Transverse colon (tissue), 4 donors: ENCODE measurements at regions not wholly inside any gene's neighbourhood (a gene's known extent, or its start where the extent isn't known, plus 50 kb on each side); places are given as distances from the start of the nearest gene placed in this dataset.

Experiments used
- DNase-seq: peaks from one replicate; pipeline ENCODE4 v3.0.0-alpha.2; 2019
- H3K27ac ChIP-seq, 4 donors: fragments of 200-600 bp; sonication (generic); 2 replicates each; pipeline ENCODE4 v1.5.1; 2016 to 2018; ENCODE audit warnings: inconsistent platforms in 4 of 4
- H3K27me3 ChIP-seq: fragments of 200-600 bp; sonication (generic); 2 replicates; pipeline ENCODE4 v1.5.1; 2017; ENCODE audit warnings: inconsistent platforms
- H3K36me3 ChIP-seq, 4 donors: fragments of 200-600 bp; sonication (generic); 2 replicates each; pipeline ENCODE4 v1.5.1; 2017 to 2019; ENCODE audit warnings: inconsistent platforms in 4 of 4
- H3K4me1 ChIP-seq, 4 donors: fragments of 200-600 bp; sonication (generic); 2 replicates each; pipeline ENCODE4 v1.5.1; 2017 to 2020; ENCODE audit warnings: inconsistent platforms in 4 of 4
- H3K4me3 ChIP-seq, 4 donors: fragments of 200-600 bp; sonication (generic); 1 replicate in 1 of 4; 2 replicates in 3 of 4; pipeline versions ENCODE4 v1.5.1 to v1.6.1; 2017 to 2019; ENCODE audit warnings: inconsistent platforms in 4 of 4
- H3K9me3 ChIP-seq, 2 donors: fragments of 200-600 bp; sonication (generic); 2 replicates each; pipeline ENCODE4 v1.5.1; 2017 to 2019; ENCODE audit warnings: inconsistent platforms in 2 of 2
- CTCF ChIP-seq, 5 experiments: fragments of 200-600 bp in 3 of 5; fragments of 450-650 bp in 2 of 5; sonication (generic) in 3 of 5; IDR thresholded peaks; 1 replicate in 2 of 5; 2 replicates in 3 of 5; pipeline ENCODE4 v1.5.1; 2016 to 2017; ENCODE audit warnings: antibody characterized with exemption in 5 of 5, inconsistent platforms in 3 of 5, mild to moderate bottlenecking in 2 of 5, moderate library complexity in 1 of 5
- EP300 ChIP-seq: sonication (generic); formaldehyde crosslinking; IDR thresholded peaks from one replicate; pipeline ENCODE4 v1.6.1; 2017; ENCODE audit warnings: antibody characterized with exemption, low read depth
- POLR2A ChIP-seq: fragments of 450-650 bp; IDR thresholded peaks from one replicate; pipeline ENCODE4 v1.6.1; 2016; ENCODE audit warnings: antibody characterized with exemption, mild to moderate bottlenecking, moderate library complexity
- POLR2AphosphoS5 ChIP-seq, 3 donors: sonication (generic); formaldehyde crosslinking; IDR thresholded peaks; one replicate each; pipeline ENCODE4 v1.6.1; 2016; ENCODE audit warnings: antibody characterized with exemption in 3 of 3
- whole genome bisulfite sequencing, 2 donors: methylation state at CpG; one replicate each; pipeline ENCODE4 v1.1.5; 2018; ENCODE audit warnings: low coverage in 1 of 2; 5-methylcytosine and 5-hydroxymethylcytosine counted together
- in situ Hi-C, 4 donors: fragments of 200-750 bp; cut with MboI; loops; one replicate each; pipeline versions ENCODE4 v1.15.0 to v1.15.1; 2017; ENCODE audit warnings: low sequenced_read_pairs in 3 of 4, low pct_ligation_motif_present in 1 of 4, low pct_unique_long_range_greater_than_20kb in 1 of 4
- intact Hi-C: fragments of 100-400 bp; cut with DNase I; formaldehyde crosslinking; loops from one replicate; pipeline ENCODE4 v1.15.1; 2023; ENCODE audit warnings: low total_unique reads

- H3K27ac ChIP-seq: peak overlapping the region in 1 of 4 donors; percentile 23
- in situ Hi-C loops (no loop called here), intact Hi-C loops (no loop called here)
- 60 to 91% methylated on average over 1 to 6 of the region's 6 CpGs for WGBS, 2 donors
- TF ChIP-seq CTCF (IDR thresholded peaks at IDR 0.05) (no peak), POLR2A (no peak), EP300 (no peak)
- H3K4me1 ChIP-seq: peaks cover 0 to 11% (median 8%) of the 10 kb centered on the region in 4 donors
- no peaks in the 10 kb centered on the region for H3K9me3 ChIP-seq
- H3K36me3 ChIP-seq: no peaks in the 10 kb centered on the region
- H3K4me3 ChIP-seq: no peak overlapping the region
- no peaks in the 10 kb centered on the region for H3K27me3 ChIP-seq
- no peak for DNase-seq
Measured at GRCh38 chr15:62402687-62403086, 237.6 kb upstream of the C2CD4B start.

- Histone ChIP-seq H3K4me1 (peaks cover 0 to 11% (median 8%) of the 10 kb centered on the region in 4 donors), H3K27ac (peak overlapping the region in 3 of 4 donors; percentile 23 to 52 (median 37)), H3K36me3 (no peaks in the 10 kb centered on the region), H3K9me3 (no peaks in the 10 kb centered on the region), H3K27me3 (no peaks in the 10 kb centered on the region), H3K4me3 (no peak overlapping the region)
- TF ChIP-seq POLR2AphosphoS5 (IDR thresholded peaks at IDR 0.05): peak in 2 of 3 donors; percentile 37 to 45
- TF ChIP-seq POLR2A: no peak
- TF ChIP-seq CTCF (IDR thresholded peaks at IDR 0.05): no peak
- TF ChIP-seq EP300: no peak
- in situ Hi-C loops: no loop called here
- intact Hi-C loops: no loop called here
- 59 to 68% methylated on average over 5 to 8 of the region's 8 CpGs for WGBS, 2 donors
- DNase-seq: no peak
Measured at GRCh38 chr15:62403164-62403809, 238.2 kb upstream of the C2CD4B start.

GRCh38 chr15:62404194-62404985 lies 239.3 kb upstream of the C2CD4B start:
- no peaks in the 10 kb centered on the region for H3K9me3 ChIP-seq
- H3K27me3 ChIP-seq: no peaks in the 10 kb centered on the region
- no peak for TF ChIP-seq CTCF (IDR thresholded peaks at IDR 0.05)
- TF ChIP-seq POLR2AphosphoS5 (IDR thresholded peaks at IDR 0.05): peak in 1 of 3 donors; percentile 28
- in situ Hi-C loops (no loop called here), intact Hi-C loops (no loop called here)
- no peak overlapping the region for H3K4me3 ChIP-seq
- H3K27ac ChIP-seq: peak overlapping the region in 2 of 4 donors; percentile 23 to 52
- DNase-seq: no peak
- 38 to 39% methylated on average over 3 to 7 of the region's 7 CpGs for WGBS, 2 donors
- no peaks in the 10 kb centered on the region for H3K36me3 ChIP-seq
- H3K4me1 ChIP-seq: peaks cover 0 to 11% (median 8%) of the 10 kb centered on the region in 4 donors

- H3K27me3 ChIP-seq: no peaks in the 10 kb centered on the region
- intact Hi-C loops (no loop called here), in situ Hi-C loops (no loop called here)
- WGBS, 2 donors: 96 to 100% methylated on average over 1 of the region's 1 CpG
- TF ChIP-seq POLR2A (no peak), EP300 (no peak), CTCF (IDR thresholded peaks at IDR 0.05) (no peak), POLR2AphosphoS5 (IDR thresholded peaks at IDR 0.05) (no peak)
- no peaks in the 10 kb centered on the region for H3K9me3 ChIP-seq
- no peak overlapping the region for H3K27ac ChIP-seq
- DNase-seq: no peak
- H3K4me1 ChIP-seq: peaks cover 0 to 11% (median 8%) of the 10 kb centered on the region in 4 donors
- no peak overlapping the region for H3K4me3 ChIP-seq
- H3K36me3 ChIP-seq: no peaks in the 10 kb centered on the region
Measured at GRCh38 chr15:62406305-62406891, 241.3 kb upstream of the C2CD4B start.
